ENCODE measurements at regions not wholly inside any gene's neighbourhood (a gene's known extent, or its start where the extent isn't known, plus 50 kb on each side); places are given as distances from the start of the nearest gene placed in this dataset.

DNA sequence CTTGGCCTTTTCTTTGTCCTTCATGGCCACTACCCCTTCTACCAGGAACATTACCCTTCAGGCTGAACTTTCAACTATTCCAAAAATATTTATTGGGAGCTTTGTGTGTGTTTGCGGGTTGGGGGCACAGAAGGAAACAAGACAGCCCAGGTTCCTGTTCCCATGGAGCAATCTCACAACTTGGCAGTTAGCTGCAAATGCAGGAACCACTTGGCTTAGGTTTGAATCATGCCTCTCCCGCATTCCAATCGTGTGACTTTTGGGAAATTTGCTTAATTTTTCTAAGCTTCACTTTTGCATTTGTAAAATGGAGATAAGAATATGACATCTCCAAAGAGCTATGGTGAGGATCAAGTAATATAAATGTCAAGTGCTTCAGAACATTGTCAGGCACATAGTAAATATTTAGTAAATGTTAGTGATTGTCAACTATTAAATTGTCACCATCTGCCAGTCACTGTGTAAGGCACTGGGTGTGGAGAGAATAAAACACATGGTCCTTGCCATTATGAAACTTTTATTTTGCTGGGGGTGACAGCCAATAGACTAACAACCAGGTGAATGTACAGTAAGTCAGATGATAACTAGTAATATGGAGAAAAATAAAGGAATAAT is 277.1 kb downstream of the SNX13 start:
- no peak for DNase-seq

DNA sequence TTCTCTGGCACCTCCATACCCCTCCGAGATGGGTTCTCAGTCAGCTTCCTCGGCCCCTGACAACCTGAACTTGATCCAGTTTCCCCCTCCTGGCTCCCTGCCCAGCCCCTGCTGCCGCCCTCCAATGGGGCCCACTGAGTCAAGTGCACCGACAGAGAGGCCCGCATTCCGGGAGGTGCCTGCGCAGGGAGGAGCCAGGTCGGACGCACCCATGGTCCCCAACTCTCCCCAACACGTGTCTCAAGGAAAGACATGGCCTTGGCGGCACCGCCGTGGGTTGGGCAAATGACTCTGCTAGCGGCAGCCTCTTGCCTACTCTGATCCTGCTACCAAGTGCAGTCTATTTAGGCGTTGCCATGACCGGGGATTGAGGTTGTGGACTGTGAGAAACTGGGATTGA is 275.3 kb downstream of the SNX13 start:
- DNase-seq = no peak

DNA sequence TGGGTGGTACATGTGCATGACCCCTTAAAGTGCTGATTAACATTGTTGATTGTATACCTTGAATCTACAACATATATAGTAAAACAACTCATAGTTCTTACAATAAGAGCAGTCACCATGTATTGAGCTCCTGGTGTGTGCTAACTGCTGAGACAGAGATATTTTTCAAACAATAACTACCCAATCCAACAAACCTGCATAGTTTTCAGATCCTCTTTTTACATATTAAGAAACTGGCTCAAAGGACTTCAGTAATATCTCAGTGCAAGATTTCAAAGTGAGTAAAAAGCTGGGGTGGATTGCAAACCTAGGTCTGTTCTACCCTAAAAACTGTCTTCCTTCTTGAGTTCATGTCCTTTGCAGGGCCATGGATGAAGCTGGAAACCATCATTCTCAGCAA is 272.2 kb downstream of the SNX13 start:
- no peak for DNase-seq

DNA sequence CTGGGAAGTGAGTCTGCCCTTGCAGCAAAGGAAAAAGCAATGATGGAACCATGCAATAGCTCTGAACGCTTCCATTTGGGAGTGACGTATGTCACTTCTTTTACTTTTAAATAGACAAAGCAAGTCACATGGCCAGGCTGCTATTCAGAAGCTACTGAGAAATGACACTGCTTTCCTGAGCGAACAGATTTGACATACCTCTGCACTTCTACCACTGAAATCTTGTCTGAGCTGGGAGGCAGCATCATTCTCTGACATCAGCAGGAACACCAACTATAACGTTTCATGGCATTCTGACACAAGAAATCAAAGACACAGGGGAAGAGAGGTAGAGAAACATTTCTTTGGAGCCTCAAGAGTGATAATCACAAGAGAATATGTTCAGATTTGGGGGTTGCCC is 271.1 kb downstream of the SNX13 start:
- no peak for DNase-seq

DNA sequence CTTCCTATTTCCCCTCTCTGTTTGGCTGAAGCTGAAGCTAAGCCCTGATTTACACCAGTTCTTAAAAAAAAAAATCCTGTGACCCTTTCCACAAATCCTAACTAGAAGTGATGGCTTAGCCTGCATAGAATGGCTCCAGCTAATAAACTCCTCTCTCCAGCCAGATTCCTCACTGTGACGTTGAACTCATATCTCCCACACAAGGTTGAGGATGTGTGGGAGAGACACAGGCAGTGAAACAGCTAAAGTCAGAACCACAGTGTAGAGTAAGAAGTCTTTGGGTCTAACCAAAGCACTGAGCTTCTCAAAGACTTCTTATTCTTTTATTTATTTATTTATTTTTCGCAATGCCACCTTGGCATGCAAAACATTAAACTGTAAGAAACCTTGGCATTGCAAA is 268.3 kb downstream of the SNX13 start:
- DNase-seq = no peak

DNA sequence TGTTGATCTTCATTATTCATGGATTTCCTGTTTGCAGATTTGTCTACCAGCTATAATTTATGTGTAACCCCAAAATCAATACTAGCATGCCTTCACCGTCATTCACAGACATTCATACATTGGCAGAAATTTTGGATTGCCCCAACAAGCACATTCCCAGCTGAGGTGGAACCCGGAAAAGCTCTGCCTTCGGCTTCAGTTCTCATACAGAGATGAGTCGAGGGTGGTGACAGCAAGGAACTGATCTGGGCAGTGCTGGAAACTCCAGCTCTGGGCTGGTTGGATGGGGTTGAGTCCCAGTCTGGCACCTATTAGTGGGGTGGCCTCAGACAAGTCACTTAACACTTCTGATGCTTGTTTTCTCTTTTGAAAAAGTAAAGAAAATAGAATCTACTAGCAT is 267.5 kb downstream of the SNX13 start:
- DNase-seq = no peak

DNA sequence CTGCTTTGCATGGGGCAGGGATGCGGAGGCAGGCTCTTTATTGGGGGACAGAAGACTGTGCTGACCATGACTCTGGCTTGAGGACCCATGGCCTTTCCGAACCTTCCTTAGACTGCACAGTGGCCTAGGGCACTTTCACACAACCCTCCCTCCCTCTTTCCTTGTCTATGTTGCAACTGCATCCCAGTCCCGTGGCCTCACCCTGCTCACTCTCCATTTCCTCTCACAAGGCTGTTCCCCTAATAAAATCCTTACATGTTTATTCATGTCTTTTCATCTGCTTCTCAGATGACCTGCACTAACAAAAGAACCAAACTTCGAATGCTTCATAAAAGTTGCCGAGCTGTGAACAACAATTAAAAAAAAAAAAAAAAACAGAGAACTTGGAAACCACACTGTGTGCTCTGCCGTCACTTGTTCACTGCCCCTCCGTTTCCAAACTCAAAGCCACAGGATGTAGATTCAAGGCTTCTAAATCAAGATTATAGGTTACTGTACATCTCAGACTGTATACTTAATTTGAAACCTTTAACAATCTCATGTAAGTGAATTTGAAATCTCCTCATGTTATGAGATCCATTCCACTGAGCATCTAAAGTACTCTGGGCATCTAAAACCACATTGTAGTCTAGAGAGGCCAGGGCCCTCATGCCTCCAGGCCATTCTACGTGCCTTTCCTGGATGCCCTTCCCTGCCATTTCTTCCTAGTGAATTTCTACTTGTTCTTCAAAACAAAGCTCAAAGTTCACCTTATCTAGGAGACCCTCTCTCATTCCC is 265.9 kb downstream of the SNX13 start:
- DNase-seq = no peak

DNA sequence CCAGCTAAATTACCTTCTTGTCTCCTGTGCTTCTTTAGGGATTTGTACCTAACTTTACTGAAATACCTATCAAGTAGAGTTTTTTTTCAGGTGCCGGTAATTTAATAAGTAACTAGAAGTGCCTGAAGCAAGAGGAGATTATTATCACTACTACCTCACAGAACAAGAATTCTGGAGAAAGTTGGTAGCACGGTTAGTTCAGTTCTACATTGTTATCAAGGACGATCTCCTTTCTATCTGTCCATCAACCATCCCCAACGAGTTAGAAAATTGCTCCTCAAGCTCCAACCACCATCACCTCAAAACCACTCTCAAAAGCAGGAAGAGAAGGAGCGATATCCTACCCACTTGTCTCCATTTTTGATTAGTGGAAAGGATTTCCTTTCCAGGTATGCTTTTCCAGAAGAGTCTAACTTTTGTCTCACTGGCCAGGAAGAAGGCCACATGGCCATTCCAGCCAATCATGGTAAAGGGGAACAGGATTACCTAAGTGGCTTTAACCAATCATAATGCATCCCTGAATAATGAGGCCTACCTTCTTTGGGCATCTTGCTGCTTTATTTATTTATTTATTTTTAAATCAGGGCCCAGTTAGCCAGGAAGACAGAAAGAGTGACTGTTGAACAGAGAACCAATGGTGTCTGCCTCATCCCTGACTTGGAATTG is 265.2 kb downstream of the SNX13 start:
- no peak for DNase-seq

DNA sequence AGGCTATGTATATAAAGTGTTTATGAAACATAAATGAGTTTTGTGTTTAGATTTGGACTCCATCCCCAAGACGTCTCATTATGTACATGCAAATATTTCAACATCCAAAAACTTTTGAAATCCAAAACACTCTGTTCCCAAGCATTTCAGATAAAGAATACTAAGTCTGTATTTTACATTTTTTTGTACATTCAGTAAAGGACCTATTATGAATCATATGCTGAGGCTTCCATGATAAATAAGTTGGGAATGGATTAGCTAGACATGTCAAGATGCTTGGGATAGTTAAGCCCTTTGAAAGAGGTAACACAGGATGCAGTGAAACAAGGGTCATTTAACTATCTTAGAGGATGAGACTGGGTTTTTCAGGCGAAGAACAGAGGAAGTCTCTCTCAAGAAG is 262.9 kb downstream of the SNX13 start:
- no peak for DNase-seq

DNA sequence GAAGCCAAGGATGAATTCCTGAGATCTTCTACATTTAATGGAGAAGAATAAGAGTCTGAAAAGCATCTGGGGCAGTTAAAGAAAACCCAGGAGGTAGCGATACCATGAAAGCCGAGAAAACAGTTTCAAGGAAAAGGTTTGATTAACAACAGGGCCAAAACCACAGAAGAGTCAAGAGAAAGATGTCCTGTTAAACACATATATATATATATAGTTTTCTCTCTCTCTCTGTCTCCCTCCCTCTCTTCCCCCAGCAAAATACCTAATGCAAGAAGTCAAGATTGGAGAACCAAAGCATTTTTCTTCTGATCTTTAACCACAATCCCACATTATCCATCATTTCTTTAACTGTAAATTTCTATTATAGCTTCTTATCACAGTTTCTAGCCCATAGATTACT is 261.4 kb downstream of the SNX13 start:
- DNase-seq = no peak

DNA sequence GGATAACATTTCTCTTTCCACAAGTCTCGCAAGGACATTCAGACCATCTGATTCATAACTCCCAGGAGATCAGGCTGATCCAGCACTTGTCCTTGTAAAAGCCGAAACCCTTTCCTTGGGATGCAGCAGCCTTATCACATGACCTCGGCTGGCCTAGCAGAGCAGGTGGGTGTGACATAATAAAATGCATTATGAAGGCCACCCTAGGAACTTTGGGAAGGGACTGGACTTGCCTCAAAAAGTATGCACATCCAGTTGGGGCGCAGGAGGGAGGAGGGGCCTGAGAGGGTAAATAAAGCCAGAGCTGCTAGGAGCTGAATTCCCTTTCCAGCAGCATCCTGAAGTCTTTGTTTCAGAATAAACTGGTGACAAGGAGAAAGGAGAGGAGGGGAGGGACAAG is 260.8 kb downstream of the SNX13 start:
- no peak for DNase-seq

DNA sequence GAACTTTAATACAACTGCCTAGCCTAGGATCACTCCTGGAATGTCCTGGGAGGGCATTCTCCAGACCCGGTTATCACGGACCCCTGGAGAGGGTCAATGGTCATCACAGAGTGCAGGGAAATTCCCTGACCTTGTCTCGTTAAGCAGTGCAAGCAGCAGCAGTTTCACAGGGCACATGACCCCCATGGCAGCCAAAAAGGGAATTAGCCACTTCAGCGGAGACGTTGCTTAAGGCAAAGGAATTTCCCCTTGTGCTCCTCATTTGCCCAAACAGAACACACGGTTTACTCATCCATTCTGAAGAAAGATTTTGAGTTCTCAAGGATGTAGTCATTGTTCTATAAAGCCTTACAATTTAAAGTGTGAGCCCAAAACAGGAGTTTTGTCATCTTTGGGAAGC is 260.3 kb downstream of the SNX13 start:
- DNase-seq = no peak

DNA sequence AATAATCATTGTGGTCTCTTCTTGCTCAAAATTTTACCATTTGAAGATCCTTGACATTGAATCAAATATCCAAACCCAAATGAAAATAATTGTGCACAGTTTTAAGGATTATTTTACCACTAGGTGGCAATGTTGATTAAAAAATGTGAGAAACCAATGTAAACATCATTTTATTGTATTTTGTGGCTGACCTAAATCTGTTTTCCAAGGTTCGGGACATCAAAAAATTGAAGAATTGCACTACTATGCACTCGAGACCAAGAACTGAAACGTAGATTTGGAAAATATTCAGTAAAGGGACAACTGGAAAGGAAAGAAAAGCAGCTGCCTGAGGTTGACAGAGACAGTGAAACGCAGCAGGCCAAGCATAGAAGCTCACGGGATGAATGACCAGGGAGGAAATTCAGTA is 259.3 kb downstream of the SNX13 start:
- no peak for DNase-seq

DNA sequence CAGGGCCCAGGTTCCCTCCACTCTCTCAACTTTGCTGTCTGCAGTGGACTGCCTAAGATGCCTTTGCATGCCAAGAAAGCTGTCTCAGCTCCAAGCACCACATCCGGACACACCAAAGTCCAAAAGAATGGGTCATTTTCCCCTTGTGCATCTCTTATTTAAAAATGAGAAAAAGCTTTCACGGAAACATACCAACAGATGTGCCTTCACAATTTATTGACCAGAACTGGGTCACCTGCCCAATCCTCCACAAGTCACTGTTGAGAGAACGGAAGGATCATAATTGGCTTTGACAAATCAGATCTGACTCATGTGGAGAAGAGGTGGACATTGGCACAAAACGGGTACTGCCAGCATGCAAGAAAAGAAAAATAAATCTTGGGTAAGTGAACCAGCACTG is 258.3 kb downstream of the SNX13 start:
- no peak for DNase-seq

DNA sequence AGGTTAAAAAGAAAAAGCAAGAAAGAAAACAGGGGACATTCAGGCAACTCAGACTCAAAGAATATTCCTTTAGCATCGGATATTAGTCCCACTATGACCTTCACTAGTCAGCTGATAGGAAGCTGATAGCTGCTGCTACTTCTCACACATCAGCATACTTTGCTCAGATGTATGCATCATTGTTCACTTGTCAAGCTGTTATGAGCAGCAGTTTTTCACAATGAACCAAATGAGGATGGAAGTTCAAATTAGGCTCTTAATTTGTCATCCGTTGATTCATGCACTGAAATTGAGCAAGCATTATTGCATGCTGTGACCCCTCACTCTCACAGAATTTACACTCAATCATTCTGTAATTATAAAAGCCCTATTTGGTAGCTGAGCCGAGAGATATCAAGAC is 257.7 kb downstream of the SNX13 start:
- no peak for DNase-seq

DNA sequence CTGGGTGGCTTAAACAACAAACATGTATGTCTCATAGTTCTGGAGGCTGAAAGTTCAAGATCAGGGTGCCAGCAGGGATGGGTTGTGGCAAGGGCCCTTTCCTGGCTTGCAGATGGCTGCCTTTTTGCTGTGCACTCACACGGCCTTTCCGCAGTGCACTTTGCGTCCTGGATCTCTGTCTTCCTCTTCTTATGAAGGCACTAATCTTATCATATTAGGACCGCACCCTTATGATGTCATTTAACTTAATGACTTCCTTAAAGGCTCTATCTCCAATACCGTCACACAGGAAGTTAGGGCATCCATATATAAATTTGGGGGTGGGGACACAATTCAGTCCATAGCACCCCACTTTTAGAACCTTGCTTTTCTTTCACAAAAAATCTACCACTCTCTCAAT is 255.2 kb downstream of the SNX13 start:
- no peak for DNase-seq

DNA sequence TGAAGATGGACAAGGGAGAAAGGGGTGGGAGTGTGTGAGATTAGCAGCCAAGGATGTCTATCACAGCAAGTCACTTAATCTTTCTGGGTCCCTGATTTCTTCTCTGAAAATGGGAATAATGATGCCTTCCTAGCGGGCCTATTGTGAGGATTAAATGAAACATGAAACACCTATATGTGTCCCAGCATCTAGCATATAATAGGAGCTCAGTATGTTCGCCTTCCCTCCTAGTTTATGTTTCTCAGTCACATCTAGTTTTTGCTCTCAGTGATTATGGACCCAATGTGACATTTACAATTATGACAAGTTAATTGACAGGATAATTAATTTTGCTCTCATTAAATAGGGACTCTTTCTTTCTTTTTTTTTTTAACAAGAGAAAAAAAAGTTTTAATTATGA is 252.9 kb downstream of the SNX13 start:
- DNase-seq = no peak

DNA sequence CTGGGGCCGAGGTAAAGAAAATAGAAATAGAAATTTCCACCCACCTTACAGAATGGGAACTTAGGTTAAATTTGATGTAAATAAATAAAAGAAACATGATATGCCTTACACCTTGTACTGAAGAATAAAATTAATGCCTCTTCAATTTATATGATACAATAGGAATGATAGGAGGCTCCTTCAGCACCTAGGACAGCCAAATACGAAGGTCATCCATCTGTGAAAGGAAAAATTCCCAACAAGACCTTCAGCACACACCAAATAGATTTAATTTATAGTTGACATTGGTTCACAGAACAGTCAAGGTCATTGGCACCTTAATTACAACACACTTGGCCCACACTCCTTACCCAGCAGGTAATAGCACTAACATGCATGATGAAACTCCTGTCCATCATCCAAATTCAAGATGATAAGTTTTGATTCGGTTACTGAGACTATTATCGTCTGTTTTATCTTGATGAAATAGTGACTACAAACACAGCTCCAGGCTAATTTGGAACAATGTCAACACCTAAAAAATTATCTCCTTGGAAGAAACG is 250.9 kb downstream of the SNX13 start:
- no peak for DNase-seq

DNA sequence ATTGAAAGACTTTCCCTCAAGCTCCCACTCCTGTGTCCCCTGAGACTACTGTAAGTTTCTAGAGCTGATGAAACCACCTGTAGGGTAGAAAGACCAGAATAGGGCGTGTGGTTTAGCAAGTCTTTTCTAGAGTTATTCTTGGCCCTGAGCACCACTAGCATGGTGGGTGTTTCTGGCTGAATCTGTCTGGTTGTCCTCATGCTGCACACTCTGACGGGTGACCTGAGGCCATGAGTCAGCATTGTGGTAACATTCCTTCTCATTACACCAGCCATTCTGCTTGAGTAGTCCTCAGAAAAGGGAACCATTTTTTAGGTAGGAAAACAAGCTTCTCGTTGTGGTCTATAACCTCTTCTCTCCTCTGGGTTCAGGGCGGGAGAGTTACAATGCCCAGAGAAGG is 250.3 kb downstream of the SNX13 start:
- peak; percentile 89 for DNase-seq

DNA sequence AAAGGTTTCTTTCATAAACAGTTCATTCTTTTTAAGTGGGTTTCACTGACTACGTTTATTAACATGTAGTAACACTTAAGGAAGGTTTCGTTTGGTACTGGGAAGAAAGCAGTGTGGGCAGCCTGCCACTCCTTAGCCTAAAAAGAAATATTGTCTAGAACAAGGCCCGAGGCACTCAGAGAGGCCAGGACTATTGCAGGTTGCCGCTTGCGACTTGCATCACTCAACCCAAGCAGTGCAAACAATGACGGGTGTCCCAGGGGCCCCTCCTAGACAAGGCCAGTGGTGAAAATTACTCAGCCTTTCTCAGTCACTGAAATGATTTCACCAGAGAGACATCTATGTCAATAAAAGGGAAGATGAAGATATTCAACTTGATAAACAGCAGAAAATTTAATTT is 243.9 kb downstream of the SNX13 start:
- peak; percentile 15 for DNase-seq

DNA sequence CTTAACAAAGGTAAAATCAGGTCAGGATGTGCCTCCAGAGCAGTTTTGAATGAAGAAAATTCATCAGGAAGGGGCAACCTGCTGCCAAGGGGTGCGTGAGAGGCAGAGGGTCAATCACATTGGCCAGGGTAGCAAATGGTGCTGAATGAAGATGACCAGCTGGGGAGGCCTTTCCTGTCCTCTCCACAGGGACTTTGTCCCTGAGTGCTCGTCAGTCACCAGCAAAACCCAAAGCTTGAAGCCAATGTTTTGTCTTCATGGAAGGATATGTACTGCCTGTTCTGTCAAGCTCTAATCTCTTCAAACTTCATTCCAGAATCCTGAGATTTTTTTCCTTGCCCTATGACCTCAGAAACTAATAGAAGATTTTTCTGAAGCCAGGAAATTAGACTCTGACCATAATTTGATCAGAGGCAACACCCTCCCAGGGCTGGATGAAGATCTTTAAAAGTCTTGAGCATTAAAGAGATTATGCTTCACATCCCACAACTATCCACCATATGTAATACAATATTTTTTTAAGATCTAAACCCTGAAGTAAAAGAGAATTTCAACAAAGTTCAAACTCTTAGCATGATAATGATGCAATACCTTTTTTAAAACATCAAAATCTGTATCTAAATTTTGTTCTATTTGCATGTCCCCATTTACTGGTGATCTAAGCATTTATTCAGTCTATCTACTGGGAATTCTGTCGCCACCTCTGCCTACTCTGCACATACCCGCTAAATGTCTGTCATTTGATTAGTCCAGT is 243.0 kb downstream of the SNX13 start:
- DNase-seq = no peak

DNA sequence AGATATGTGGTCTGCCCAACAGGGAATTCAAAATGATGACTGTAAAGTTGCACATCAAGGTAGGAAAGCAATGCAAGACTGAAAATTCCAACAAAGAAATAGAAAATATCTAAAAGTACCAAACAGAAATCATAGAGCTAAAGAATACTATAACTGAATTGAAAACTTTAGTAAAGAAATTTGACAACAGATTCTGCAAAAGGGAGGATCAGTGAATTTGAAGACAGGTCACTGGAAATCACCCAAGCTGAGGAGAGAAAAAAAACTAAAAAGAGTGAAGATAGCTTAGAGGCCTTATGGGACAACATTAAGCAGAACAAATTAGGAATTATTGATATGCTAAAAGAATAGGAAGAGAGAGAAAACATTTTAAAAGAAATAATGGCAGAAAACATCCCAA is 240.6 kb downstream of the SNX13 start:
- no peak for DNase-seq

DNA sequence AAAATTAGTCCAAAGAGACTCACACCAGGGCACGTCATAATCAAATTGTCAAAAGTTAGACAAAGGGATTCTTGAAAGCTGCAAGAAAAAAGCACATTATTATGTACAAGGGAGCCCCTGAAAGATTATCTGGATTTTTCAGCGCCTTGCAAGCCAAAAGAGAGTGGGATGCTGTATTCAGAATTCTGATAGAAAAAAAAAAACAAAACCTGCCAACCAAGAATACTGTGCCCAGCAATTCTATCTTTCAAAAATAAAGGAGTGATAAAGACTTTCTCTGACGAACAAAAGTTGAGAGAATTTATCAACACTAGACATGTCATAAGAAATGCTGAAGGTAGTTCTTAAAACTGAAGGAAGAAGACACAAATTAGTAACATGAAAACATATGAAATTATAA is 240.2 kb downstream of the SNX13 start:
- DNase-seq = no peak
